Cardiac muscle cell (in vitro differentiated cells and primary cell): ENCODE measurements at regions not wholly inside any gene's neighbourhood (a gene's known extent, or its start where the extent isn't known, plus 50 kb on each side); places are given as distances from the start of the nearest gene placed in this dataset.

Source experiments
- DNase-seq, 2 donors: peaks; one replicate each; pipeline versions ENCODE4 v3.0.0 to v3.0.0-alpha.2; 2010 to 2017; ENCODE audit warnings: low read depth in 1 of 2, low spot score in 1 of 2
- H3K27ac ChIP-seq: fragments of 200-600 bp; sonication (generic); 2 replicates; pipeline ENCODE4 v1.5.1; 2016
- H3K27me3 ChIP-seq: fragments of 200-600 bp; sonication (generic); 2 replicates; pipeline ENCODE4 v1.6.0; 2016; ENCODE audit warnings: control low read depth
- H3K36me3 ChIP-seq: fragments of 200-600 bp; sonication (generic); 2 replicates; pipeline ENCODE4 v1.5.1; 2016; ENCODE audit warnings: control low read depth
- H3K4me1 ChIP-seq: fragments of 200-600 bp; sonication (generic); 2 replicates; pipeline ENCODE4 v1.8.1; 2017; ENCODE audit warnings: low read depth, mild to moderate bottlenecking, mixed run types
- H3K4me3 ChIP-seq: fragments of 200-600 bp; sonication (generic); 2 replicates; pipeline ENCODE4 v1.5.1; 2016; ENCODE audit warnings: mild to moderate bottlenecking
- H3K9me3 ChIP-seq: fragments of 200-600 bp; sonication (generic); 2 replicates; pipeline ENCODE4 v1.5.1; 2017; ENCODE audit warnings: low read depth, mild to moderate bottlenecking, control low read depth
- TF ChIP-seq, protein P1 (sequence below): IDR thresholded peaks from 2 replicates; pipeline ENCODE4 v1.5.1; 2012; ENCODE audit warnings: low read depth, mild to moderate bottlenecking, low read length

DNA sequence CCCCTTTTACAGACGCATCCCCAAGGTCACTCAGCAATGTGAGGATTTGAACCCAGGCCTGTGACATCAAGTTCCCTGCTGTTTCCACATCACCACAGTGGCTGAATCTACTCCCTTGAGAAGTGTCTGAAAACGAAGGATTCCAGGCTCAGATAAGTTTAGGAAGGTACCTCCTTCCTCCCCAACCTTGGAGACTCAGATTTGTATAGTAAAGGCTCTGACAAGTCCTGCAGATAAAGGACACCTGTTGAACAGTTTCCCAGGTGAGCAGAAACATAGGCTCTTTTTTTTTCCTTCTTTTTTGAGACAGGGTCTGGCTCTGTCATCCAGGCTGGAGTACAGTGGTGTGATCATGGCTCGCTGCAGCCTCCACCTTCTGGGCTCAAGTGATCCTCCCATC is 56.4 kb upstream of the PTPRS start:
- TF ChIP-seq, protein P1, sequence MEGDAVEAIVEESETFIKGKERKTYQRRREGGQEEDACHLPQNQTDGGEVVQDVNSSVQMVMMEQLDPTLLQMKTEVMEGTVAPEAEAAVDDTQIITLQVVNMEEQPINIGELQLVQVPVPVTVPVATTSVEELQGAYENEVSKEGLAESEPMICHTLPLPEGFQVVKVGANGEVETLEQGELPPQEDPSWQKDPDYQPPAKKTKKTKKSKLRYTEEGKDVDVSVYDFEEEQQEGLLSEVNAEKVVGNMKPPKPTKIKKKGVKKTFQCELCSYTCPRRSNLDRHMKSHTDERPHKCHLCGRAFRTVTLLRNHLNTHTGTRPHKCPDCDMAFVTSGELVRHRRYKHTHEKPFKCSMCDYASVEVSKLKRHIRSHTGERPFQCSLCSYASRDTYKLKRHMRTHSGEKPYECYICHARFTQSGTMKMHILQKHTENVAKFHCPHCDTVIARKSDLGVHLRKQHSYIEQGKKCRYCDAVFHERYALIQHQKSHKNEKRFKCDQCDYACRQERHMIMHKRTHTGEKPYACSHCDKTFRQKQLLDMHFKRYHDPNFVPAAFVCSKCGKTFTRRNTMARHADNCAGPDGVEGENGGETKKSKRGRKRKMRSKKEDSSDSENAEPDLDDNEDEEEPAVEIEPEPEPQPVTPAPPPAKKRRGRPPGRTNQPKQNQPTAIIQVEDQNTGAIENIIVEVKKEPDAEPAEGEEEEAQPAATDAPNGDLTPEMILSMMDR: no peak
- Histone ChIP-seq H3K27ac (no peak overlapping the region), H3K9me3 (no peaks in the 10 kb centered on the region), H3K36me3 (no peaks in the 10 kb centered on the region), H3K4me3 (no peak overlapping the region), H3K4me1 (peaks cover 9% of the 10 kb centered on the region), H3K27me3 (peaks cover 53% of the 10 kb centered on the region)
- DNase-seq: no peak

DNA sequence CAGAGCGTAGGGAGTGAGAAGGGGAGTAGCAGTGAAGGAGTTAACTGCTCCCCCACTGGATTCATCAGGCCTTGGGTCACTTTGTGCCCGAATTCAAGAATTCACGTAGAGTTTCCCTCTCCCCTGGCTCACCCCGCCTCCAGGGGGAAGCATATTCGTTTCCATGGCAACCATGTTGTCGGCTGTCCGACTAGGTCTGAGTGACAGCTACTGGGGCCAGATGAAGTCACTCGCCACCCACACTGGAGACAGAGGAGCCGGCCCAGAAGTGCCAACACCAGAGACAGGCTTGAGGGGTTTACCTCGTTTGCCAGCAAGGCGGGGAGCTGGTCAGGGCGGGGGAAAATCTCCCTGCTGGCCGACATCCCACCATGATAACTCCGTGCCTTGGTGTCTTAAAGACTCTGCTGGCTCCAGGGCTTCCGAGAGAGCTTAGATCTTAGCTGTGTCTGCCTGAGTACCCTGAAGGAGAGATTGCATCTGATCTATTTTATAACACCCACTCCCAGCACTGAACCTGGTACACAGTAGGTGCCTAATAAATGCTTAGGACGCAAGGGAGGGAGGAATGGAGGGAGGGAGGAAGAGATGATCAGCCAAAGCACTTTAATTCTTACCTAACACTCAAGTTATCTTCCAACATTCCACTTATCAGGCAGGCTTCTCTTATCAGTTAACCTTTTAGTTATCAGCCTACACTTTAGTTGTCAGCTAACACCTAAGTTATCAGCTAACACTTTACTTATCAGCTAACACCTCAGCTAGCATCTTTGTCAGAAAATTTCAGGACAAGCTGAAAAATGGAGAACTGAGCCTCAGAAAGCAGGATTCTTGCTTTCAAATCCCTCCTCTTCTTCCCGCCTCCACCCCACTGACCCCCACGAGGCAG is 57.2 kb upstream of the ZNRF4 start:
- TF ChIP-seq, protein P1: no peak
- Histone ChIP-seq H3K4me3 (no peak overlapping the region), H3K4me1 (peaks cover 9% of the 10 kb centered on the region), H3K27ac (no peak overlapping the region), H3K27me3 (peaks cover 51% of the 10 kb centered on the region), H3K9me3 (no peaks in the 10 kb centered on the region), H3K36me3 (no peaks in the 10 kb centered on the region)
- peak; percentile 11 to 64 for DNase-seq

DNA sequence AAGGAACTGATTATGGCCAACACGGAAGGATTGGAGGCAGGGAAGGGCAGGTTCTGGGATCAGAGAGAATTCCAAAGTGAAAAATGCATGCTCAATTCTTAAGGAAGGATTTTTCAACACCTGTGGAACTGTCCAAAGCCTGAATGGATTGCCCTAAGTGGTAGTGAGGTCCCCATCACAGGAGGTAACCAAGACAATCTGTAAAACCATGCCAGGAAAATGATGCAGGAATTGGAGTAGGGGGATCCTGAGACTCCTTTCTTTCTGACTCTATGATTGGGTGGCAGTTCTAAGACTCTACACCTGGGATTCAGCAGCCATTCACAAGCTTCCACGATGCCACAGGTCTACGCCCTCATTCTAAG is 56.5 kb upstream of the ZNRF4 start:
- H3K27ac ChIP-seq: no peak overlapping the region
- DNase-seq: no peak
- peaks cover 9% of the 10 kb centered on the region for H3K4me1 ChIP-seq
- H3K27me3 ChIP-seq: peaks cover 49% of the 10 kb centered on the region
- TF ChIP-seq, protein P1: no peak
- H3K4me3 ChIP-seq: no peak overlapping the region
- H3K36me3 ChIP-seq: no peaks in the 10 kb centered on the region
- H3K9me3 ChIP-seq: no peaks in the 10 kb centered on the region

DNA sequence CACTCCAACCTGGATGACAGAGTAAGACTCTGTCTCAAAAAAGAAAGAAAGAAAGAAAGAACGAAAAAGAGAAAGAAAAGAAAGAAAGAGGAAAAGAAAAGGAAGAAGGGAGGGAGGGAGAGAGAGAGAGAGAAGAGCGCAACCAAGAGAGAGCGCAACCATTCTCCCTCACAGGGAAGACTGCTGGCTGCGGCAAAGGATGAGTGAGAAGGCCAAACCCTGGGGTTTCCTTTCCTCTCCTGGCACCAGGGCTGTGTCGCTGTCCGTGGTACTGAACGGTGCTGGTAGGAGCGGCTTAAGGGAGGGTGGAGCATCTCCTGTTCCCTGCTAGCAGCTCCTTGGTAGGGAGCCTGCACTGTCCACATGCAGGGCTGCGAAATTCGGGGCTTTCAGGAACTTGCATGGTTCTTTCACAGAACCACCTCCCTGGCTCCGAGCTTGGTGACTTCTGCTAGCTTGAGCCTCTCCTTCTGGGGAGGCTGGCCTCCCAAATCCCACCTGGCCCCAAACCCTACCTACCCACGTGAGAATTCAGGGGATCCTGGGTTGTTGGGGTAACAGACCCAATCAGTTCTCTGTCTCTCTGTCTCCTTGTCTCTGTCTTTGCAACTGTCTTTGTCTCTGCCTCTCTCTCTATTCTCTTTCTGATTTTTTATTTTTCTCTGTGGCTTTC is 51.1 kb upstream of the ZNRF4 start:
- Histone ChIP-seq H3K4me3 (no peak overlapping the region), H3K27me3 (peaks cover 54% of the 10 kb centered on the region), H3K4me1 (no peaks in the 10 kb centered on the region), H3K9me3 (no peaks in the 10 kb centered on the region), H3K27ac (no peak overlapping the region), H3K36me3 (no peaks in the 10 kb centered on the region)
- DNase-seq: peak; percentile 94 to 95
- TF ChIP-seq, protein P1: no peak
